GM23248 (cell line): ENCODE measurements at regions not wholly inside any gene's neighbourhood (a gene's known extent, or its start where the extent isn't known, plus 50 kb on each side); places are given as distances from the start of the nearest gene placed in this dataset.

ENCODE experiments used
- EZH2 ChIP-seq: fragments of 200-600 bp; sonication (generic); IDR thresholded peaks from 2 replicates; pipeline ENCODE4 v1.6.1; 2018; ENCODE audit warnings: antibody characterized with exemption, mild to moderate bottlenecking; ENCODE audit not compliant: insufficient read depth, poor library complexity, severe bottlenecking
- EZH2phosphoT487 ChIP-seq: fragments of 200-600 bp; sonication (generic); IDR thresholded peaks from 2 replicates; pipeline ENCODE4 v1.6.1; 2018; ENCODE audit warnings: antibody characterized with exemption, moderate library complexity, mild to moderate bottlenecking, low read depth; ENCODE audit not compliant: insufficient read depth

GRCh38 chrX:121260596-121261240, 213.3 kb downstream of the GLUD2 start:
- TF ChIP-seq EZH2 (no peak), EZH2phosphoT487 (no peak)
